Upper lobe of left lung (tissue), 4 donors: ENCODE measurements at regions not wholly inside any gene's neighbourhood (a gene's known extent, or its start where the extent isn't known, plus 50 kb on each side); places are given as distances from the start of the nearest gene placed in this dataset.

ENCODE experiments used
- EP300 ChIP-seq, 4 donors: sonication (generic); formaldehyde crosslinking; IDR thresholded peaks; one replicate each; pipeline ENCODE4 v1.5.1; 2017; ENCODE audit warnings: antibody characterized with exemption in 4 of 4, control low read depth in 2 of 4
- TF ChIP-seq, protein P1 (sequence below), 6 experiments: fragments of 450-650 bp in 4 of 6; fragments of 200-600 bp in 2 of 6; sonication (generic) in 2 of 6; IDR thresholded peaks; one replicate each; pipeline ENCODE4 v1.5.1; 2016 to 2019; ENCODE audit warnings: antibody characterized with exemption in 6 of 6

DNA sequence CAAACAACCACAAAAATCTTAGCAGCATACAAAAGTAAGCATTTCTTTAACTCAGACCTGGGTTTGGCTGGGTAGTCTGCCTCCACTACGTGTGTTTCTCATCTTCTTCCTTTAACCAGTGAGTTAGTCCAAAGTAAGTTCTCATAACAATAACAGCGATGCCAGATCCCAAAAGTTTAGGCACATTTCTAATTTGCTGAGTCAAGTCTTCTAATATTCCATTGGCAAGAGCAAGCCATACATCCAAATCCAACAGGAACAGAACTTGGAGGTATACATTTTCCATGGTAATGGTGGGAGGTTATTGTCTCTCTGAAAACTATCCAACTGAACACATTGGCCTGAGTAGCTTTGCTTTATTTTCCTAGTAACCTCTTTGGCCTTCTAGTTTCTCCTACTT lies 115.7 kb upstream of the CNTNAP2 start:
- no peak for TF ChIP-seq EP300 (IDR thresholded peaks at IDR 0.05)
- TF ChIP-seq, protein P1, sequence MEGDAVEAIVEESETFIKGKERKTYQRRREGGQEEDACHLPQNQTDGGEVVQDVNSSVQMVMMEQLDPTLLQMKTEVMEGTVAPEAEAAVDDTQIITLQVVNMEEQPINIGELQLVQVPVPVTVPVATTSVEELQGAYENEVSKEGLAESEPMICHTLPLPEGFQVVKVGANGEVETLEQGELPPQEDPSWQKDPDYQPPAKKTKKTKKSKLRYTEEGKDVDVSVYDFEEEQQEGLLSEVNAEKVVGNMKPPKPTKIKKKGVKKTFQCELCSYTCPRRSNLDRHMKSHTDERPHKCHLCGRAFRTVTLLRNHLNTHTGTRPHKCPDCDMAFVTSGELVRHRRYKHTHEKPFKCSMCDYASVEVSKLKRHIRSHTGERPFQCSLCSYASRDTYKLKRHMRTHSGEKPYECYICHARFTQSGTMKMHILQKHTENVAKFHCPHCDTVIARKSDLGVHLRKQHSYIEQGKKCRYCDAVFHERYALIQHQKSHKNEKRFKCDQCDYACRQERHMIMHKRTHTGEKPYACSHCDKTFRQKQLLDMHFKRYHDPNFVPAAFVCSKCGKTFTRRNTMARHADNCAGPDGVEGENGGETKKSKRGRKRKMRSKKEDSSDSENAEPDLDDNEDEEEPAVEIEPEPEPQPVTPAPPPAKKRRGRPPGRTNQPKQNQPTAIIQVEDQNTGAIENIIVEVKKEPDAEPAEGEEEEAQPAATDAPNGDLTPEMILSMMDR (IDR thresholded peaks at IDR 0.05) = no peak
